A673 (cell line): ENCODE measurements at regions not wholly inside any gene's neighbourhood (a gene's known extent, or its start where the extent isn't known, plus 50 kb on each side); places are given as distances from the start of the nearest gene placed in this dataset.

Source experiments
- EZH2 ChIP-seq: fragments of 200-600 bp; sonication (generic); IDR thresholded peaks from 2 replicates; pipeline ENCODE4 v1.6.1; 2017; ENCODE audit warnings: borderline replicate concordance, low read depth, mild to moderate bottlenecking, mixed read lengths, antibody characterized with exemption, low read length; ENCODE audit not compliant: poor library complexity, severe bottlenecking
- TF ChIP-seq, protein P1 (sequence below): fragments of 300-800, 200-600 bp; sonication (generic); conservative IDR thresholded peaks from 2 replicates; pipeline ENCODE4 v1.5.1; 2017; ENCODE audit warnings: low read depth, mild to moderate bottlenecking, antibody characterized with exemption, low read length, moderate library complexity, mixed read lengths

DNA sequence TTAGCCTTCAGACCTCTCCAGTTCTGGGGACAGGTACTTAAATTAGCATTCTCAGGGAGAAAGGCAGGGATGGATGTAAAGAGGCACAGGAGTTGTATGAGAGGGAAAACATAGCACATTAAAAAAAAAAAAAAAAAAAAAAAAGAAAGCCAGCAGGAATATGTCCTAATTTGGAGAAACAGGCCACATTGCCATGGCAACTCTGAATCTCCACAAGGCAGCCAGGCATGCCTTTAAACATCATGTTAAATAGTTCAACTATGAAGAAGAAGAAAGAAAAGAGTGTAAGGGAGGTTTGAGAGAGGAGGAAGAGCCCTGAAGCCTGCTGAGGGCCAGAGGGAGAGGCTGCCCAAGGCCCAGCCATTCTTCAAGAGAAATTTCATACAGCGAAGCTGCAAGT lies 145.8 kb downstream of the GRIN2B start:
- no peak for TF ChIP-seq EZH2
- TF ChIP-seq, protein P1, sequence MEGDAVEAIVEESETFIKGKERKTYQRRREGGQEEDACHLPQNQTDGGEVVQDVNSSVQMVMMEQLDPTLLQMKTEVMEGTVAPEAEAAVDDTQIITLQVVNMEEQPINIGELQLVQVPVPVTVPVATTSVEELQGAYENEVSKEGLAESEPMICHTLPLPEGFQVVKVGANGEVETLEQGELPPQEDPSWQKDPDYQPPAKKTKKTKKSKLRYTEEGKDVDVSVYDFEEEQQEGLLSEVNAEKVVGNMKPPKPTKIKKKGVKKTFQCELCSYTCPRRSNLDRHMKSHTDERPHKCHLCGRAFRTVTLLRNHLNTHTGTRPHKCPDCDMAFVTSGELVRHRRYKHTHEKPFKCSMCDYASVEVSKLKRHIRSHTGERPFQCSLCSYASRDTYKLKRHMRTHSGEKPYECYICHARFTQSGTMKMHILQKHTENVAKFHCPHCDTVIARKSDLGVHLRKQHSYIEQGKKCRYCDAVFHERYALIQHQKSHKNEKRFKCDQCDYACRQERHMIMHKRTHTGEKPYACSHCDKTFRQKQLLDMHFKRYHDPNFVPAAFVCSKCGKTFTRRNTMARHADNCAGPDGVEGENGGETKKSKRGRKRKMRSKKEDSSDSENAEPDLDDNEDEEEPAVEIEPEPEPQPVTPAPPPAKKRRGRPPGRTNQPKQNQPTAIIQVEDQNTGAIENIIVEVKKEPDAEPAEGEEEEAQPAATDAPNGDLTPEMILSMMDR, result no peak
